ENCODE measurements at regions not wholly inside any gene's neighbourhood (a gene's known extent, or its start where the extent isn't known, plus 50 kb on each side); places are given as distances from the start of the nearest gene placed in this dataset.

DNA sequence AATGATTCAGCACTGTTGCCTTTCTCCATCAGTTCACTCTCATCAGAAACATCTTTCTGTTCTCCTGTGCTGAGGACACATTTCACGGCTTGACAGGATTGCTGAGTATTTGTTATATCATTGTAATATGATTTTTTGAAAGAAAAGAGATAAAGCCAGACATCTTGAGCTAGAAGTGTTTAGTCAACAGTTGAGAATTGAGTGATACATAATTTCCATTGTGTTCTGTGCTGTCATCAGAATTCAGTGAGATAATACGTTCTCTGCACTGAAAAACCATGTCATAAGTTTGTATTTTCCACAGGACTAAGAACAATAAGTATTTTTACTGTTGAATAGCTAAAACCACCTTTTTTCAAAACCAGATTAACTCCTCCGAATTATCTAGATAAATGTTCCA, 50.2 kb upstream of the GPRIN3 start:
- no peak for FAIRE-seq

All from colon (tissue), 2 donors.